GM19328 (cell line): ENCODE measurements at regions not wholly inside any gene's neighbourhood (a gene's known extent, or its start where the extent isn't known, plus 50 kb on each side); places are given as distances from the start of the nearest gene placed in this dataset.
"Not testable (repeated sequence)": the region's sequence is repeated elsewhere in the genome, so short reads cannot be mapped to it uniquely, and the experiment has no call there.

Source experiments
- ATAC-seq: cut with Tn5 transposase; IDR thresholded peaks from one replicate; pipeline ENCODE4 v1.9.1; 2021; ENCODE audit warnings: mild to moderate bottlenecking, moderate library complexity; ENCODE audit not compliant: unreplicated experiment

DNA sequence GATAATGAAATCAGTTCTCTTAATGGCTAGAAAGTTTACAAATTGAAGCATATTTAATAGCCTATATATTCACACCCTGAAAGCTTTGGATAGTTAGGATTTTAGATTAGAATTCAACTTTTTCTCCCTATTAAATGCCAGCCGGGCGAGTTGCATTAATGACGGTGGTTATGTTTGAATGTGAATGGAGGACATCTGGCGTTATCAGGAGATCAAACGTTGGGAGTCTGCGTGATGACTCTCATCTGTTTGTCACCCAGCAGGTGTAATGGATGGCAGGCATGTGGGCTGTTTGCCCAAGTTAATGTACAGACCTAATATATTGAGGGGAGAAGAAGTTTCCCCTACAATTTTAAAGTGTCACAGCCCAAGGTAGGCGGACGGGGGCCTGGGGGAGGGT, 1227.7 kb upstream of the WWC1 start:
- no peak for ATAC-seq

DNA sequence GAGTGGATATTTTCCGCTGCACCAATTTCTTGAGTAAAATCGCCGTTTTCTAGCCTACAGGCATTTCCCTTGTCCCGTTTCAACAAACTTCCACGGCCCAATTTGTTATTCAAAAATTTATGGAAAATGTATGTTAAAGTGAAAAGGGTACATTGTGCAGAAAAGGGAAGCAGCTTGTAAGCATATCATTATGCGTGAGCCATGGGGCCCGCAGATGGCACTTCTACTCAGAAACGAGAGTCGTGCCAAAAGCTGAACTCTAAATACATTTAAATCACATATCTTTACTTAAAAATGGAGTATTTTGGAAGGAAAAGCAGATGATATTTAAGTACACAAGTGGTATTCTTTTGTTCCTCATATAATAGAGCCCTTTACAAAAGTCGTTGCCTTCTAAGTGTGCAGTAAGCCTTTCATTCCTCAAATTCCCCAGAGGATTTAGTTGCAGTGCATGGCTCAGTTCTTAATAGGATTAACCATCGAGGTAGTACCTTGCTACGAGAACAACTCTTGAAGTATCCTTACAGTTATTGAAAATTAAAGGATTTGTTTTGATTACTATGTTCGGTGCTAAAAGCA, 1227.2 kb upstream of the WWC1 start:
- ATAC-seq, result no peak

DNA sequence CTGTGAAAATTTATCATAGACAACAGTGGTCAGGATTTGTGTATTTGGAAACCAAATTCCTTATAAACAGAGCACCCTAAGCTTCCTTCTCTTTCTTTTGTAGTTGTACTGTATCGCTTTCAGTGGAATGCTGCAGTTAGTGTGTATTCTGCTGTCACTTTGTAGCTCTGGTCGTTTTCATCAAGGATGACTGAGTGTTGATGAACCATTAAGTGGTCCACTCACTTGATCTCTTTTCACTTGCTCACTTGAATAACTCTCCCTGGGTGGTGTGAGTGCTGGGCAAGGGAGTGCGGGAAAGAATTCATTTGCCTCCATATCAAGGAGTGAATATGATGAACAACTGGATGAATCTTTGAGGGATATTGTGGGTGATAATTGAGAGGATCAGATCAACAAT, 1225.7 kb upstream of the WWC1 start:
- ATAC-seq, result no peak

DNA sequence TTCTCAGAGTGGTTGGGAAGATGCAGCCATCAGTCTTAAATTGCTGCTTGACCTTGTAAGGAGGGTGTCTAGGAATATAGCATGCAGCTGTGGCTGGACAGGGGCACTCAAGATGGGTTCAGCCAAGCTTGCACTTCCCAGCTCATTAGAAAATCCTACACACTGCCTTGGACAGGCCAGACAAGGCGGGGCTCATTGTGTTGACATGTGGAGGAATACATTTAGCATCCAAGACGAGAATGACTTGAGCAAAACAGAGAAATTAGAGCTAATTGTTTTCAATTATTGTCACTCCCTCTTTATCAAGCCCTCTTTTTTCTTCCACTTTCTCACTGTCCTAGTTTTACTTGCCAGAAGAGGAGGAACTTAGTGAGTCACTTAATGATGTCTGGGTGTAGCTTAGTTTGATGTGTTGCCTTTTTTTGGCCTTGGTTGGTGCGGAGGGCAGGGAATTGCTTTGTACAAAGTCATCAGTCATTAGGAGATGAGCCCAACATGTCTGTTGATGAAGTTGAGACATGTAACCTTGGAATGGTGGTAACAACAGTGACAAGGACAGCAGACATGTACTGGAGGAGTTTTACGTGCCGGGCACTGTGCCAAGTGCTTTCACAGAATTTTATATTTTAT, 1219.3 kb upstream of the WWC1 start:
- ATAC-seq, result no peak

DNA sequence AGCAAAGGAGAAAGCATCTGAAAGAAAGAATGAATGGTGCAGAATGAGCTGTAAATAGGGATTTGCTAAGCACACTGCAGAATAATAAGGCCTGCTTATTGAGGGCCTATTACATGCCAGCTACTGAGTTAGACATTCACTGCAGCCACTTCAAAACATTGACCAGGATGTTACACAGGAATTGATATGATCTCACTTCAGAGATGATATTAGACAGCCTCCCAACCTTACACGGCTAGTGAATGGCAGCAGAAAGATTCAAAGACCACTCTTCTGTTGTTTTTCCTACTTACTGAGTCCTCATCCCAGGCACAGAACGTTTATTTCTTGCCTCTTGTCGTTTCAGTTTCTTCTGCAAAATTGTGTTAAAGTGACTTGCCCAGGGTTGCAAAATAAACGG, 1209.9 kb upstream of the WWC1 start:
- ATAC-seq, result no peak

DNA sequence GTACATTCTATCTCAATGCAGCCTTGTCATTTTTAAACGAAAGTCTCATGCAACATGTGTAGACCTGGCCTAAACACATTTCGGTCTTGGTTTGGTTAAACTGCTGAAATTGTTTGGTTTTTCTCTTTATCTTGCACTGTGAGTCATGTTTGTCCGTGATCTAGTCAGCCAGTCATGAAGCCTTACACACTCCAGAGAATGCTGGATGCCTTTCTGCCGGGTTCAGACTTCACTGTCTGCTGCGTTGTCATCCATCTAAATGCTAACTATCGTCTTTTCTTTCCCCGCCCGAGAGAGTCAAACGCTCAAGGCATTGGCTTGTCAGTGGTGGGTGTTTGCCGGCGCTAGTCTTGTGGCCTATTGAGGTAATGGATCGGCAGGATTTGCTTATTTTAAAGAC, 1194.6 kb upstream of the WWC1 start:
- no peak for ATAC-seq

DNA sequence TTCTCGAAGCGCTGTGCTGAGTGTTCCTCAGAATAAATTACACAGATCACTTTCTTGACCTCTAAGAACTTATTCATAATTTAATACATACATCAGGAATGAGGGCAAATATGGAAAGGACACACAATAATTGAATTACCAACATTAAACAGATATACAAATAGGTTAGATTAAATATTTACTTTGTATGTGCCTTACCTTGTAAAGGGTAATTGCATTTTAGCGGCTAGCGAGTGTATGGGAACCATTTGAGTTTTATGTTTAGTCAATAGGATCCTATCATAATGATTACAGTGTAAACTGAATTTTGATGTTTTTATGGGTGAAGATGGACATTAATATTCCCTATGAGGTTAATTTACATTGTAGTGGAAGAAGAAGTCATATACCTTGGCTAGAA, 1187.1 kb upstream of the WWC1 start:
- no peak for ATAC-seq

DNA sequence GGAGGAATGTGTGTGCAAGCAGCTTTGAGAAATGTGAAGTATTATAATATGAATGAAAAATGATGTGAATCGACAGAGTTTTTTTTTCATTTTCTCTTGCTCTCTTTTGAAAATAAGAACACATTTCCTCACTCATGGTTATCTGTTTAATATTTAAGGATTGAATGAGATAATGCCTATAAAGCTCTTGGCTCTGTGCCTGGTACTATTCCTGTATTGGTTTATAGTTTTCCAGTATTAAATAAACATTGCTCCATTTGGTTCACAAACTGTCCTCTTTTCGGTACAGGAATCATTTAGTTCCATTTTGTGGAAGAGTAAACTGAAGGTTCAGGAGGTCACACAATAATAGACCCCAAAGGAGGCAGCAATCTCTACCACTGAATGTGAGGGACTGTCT, 1185.5 kb upstream of the WWC1 start:
- no peak for ATAC-seq

DNA sequence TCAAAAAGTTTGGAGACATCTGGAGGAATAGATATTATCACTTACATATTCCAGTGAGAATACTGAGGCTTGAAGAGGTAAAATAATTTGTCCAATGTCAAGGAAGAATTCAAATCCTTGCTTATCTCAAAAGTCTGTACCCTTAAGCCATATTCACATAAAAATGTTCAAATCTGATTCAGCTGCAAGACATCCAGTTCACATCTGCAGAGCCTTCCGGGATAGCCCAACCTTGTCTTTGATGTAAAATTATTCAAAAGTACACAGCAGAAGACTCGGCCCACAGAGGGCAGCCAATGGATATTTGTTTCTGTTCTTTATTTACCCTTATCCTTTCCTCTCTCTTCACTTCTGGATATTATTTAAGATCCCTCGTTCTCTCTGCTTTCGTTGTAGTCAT, 1183.8 kb upstream of the WWC1 start:
- ATAC-seq, result no peak

DNA sequence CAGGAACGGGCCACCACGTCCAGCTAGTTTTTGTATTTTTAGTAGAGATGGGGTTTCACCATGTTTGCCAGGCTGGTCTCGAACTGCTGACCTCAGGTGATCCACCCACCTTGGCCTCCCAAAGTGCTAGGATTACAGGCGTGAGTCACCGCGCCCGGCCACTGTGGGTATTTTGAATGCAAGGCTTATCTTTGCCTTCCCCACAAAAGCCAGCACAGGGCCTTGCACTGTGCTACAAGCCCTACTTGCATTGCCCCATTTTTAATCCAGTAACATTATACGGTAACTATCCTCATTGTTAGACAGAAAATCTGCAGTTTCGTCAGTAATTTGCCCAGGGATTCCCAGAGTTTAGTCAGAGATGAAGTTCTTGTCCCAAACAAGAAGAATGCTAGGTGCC, 1183.2 kb upstream of the WWC1 start:
- ATAC-seq, result not testable (repeated sequence)

DNA sequence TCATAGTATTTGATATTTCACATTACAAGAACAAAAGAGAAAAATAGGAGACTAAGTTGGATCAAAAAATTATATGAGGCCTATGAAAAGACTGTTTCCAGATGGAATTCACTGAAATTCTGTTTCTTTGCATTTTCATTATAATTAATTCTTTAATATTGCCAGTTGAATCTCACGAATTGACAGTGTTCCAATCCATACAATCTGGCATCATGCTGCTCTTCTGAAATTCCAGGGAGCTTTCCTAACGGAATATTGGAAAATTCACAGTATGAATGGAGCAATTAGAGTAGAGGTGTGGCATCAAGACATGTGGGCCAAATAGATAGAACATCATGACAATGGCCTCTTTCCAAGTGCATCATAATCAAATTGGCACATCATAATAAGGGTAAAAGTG, 1178.9 kb upstream of the WWC1 start:
- no peak for ATAC-seq

DNA sequence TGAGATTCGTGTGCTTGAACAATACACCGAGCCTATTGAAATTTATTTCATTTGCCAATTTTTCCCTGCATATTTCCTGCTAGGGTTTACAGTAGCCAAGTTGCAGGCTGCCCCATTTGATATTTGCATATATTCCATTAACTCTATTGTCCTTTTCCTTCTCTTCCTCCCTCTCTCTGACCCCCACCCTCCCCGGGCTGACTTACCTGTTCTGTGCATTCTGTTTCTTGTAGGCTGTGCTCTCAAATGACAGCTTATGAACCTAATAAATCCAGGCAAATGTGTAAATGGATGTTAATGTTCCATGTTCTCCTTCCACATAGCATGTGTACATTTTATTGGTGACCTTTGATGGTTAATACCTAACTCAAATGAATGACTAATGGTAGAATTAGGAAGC, 1169.2 kb upstream of the WWC1 start:
- ATAC-seq, result no peak

DNA sequence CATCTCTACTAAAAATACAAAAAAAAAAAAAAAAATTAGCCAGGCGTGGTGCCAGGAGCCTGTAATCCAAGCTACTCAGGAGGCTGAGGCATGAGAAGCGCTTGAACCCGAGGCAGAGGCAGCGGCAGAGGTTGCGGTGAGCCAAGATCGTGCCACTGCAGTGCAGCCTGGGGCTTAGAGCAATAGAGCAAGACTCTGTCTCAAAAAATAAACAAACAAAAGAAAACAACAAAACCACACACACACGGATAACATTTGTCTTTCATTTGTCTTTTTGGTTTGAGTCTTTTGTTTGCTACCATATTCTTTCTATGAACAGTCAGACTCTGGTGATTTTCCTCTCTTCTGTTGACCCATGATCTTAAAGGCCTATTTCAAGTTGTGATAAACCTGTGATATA, 1168.3 kb upstream of the WWC1 start:
- ATAC-seq, result no peak

DNA sequence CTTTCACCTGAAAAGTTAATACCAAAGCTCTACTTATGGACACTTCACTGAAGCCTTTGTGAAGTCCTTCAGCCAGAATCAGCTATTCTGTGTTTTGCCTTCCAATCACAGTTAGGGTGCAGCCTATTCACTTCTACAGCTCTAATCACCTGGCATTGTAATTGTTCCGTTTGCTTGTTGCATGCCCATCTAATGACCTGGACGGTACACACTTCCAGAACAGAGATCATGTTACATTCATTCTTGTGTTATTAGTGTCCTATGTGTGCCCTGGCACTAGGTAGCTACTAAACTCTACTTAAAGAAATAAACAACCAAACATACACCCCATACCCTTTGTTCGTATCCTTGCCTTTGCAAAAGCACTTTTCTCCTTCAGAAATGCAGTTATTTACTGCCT, 1162.9 kb upstream of the WWC1 start:
- ATAC-seq, result no peak

DNA sequence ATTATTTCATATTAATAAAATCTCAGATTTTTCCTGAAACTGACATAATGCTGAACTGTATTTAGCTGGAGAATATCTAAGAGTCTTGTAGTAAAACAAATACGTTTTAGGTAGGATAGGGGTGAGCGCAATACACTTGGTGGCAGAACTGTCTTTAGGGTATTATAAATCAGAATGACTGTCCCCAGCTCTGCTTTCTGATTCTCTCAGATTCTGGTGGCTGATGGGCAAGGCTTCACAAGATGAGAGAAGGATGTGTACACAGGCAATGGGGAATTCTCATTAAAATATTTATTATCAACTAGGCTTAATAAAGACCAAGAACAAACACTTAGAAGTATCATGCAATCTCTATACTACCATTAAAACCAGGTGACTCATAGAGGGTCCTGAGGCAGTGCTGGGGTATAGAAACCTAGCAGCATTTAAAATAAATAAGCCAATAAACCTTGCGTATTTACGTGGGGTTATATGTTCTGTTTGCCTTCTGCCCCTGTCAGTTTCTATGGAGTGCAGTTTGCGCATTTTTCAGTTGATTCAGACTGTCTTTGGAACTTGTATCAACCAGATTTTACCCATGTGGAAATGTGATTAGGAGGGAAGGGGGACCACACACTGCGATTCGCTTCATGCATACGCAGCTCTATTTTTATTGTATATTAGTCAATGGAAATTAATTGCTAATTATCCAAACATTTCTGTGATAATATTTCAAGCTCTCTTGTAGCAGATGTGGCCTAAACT, 1150.7 kb upstream of the WWC1 start:
- ATAC-seq, result no peak

DNA sequence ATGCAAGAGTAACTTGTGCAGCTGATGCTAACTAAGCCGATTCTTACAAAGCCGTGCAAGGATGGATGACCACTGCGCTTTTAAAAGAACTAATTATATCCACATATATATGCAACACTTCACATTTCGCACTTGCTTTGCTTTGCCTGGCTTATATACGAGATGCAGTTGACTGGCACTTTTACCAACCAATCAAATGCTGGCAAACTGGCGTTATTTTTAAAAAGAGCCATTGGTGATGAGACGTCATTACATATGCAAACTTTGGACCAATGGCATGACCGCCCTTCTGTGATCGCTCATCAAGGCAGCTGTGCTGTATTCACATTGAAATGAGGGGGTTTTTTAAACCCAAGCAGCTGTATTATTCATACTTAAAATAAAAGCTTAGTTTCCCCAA, 1147.7 kb upstream of the WWC1 start:
- ATAC-seq, result no peak

DNA sequence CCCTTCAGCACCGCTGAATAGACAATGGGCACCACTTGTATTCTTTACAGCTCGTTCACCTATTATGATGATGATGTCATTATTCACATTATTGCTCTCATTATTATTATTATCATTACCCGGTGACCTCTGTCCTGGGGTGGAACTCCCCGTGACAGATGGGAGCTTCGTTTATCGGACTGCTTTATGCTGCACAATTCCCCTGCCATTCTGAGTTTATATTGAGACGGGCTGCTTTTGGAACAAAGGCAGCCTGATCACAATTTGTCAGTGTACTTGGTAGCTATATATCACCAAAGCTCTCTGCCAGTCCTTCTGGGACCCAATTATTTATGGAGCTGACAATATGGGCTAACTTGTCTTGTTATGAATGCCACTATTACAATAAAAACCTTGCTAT, 1145.6 kb upstream of the WWC1 start:
- ATAC-seq, result no peak

DNA sequence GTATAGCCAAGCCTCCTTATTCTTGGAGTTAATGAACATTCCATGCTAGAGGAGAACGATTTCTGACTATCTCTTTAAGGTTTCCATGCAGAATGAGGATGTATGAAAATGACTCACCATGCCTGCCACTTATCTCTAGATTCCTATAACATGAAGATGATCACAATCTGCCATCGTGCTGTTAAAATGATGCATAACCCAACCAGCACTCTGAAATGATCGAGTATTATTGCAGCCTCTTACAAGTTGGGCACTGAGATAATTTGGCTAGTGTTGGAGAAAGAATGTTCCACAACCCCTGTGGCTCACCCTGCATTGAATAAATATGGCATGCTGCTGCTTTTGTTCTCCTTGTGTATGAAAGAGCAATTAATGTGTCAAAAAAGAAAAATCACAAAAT, 1143.6 kb upstream of the WWC1 start:
- ATAC-seq, result no peak

DNA sequence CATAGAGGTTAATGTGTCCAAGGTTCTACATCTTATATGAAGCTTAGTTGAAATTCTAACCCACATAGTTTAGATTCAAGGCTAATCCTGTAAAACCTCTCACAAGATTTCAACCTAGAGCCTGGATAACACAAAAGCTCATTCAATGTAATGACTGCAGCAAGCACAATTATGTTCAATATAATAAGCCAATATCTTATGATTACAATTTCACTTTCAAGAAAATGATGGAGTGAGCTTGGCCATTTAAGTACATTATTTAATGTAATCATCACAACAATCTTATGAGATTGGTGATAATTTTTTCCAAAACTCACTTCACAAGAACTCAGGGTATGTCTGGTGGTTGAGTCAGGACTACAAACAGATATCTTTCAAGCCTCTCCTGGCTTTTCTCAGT, 1140.8 kb upstream of the WWC1 start:
- no peak for ATAC-seq

DNA sequence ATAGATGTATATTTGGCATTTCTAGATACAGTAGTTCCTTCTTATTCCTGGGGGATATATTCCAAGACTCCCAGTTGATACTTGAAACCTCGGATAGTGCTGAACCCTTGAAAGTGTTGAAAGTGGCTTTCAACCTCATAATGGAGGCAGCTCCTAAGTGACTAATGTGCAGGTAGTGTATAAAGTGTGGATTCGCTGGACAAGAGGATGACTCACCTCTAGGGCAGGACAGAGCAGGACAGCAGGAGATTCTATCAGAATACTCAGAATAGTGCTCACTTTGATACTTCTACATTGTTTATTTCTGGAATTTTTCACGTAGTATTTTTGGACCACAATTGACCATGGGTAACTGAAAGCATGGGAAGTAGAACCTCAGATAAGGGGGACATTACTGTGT, 1138.9 kb upstream of the WWC1 start:
- no peak for ATAC-seq

DNA sequence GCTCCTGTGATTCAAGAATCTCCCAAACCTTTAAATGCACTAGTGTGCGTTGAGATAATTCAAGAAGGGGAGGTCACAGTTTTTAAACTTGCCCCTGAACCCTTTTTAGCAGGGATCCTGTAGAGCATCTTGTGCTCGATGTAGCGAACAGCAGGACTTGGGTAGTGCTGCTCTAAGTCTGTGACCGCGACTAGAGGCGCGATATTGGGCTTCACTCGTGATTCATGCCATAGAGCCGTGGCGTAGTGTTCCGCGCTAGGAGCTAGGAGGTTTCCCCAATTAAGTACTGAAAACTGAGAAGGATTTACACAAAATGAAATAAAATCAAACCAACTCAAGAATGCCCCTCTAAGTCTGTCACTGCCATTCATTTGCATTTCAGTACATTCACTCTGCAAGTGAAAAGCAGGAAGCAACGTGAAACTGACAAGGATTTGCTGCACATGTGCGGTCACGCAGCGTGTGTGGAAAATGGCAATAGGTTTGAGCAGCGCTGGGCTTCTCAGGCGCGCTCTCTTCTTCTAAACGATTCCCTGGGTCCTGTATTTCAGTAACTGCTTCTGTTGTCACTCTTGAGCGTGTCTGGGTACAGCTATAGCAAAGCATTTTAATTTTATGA, 1135.9 kb upstream of the WWC1 start:
- ATAC-seq, result no peak

DNA sequence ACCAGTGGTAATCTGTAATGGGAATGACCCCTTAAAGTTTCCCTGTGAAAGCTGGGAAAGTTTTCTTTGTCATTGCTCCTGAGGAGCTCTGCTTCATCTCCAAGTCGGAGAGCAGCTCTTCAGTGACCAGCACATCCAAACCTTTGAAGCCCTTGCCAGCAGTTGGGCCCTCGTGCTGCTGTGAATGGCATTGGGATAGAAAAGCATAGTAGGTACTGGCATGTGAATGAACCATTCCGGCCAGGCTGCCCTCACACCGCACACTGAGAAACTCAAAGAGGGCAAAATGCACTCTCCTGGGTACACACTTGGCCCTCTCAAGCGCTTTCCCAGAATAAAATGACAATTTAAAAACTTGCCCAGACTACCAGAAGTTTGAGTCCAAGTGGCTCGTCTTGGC, 1135.0 kb upstream of the WWC1 start:
- ATAC-seq, result no peak
